Upper lobe of left lung (tissue), 4 donors: ENCODE measurements at regions not wholly inside any gene's neighbourhood (a gene's known extent, or its start where the extent isn't known, plus 50 kb on each side); places are given as distances from the start of the nearest gene placed in this dataset.

ENCODE experiments used
- CTCF ChIP-seq, 6 experiments: fragments of 450-650 bp in 4 of 6; fragments of 200-600 bp in 2 of 6; sonication (generic) in 2 of 6; IDR thresholded peaks; one replicate each; pipeline ENCODE4 v1.5.1; 2016 to 2019; ENCODE audit warnings: antibody characterized with exemption in 6 of 6
- POLR2A ChIP-seq, 4 donors: fragments of 450-650 bp; IDR thresholded peaks; one replicate each; pipeline ENCODE4 v1.5.1; 2016 to 2017; ENCODE audit warnings: antibody characterized with exemption in 4 of 4, mild to moderate bottlenecking in 2 of 4

GRCh38 chr10:131812736-131813604, 87.8 kb upstream of the PPP2R2D start:
- TF ChIP-seq CTCF (IDR thresholded peaks at IDR 0.05) = no peak
- TF ChIP-seq POLR2A (IDR thresholded peaks at IDR 0.05) = no peak
